ENCODE measurements at regions not wholly inside any gene's neighbourhood (a gene's known extent, or its start where the extent isn't known, plus 50 kb on each side); places are given as distances from the start of the nearest gene placed in this dataset.

- TF ChIP-seq CTCF (IDR thresholded peaks at IDR 0.05) (no peak), POLR2A (IDR thresholded peaks at IDR 0.05) (no peak), EP300 (IDR thresholded peaks at IDR 0.05) (no peak)
Observed at GRCh38 chr9:79011461-79011860, 560.3 kb upstream of the TLE4 start.

Data from ovary (tissue), 3 donors.